ENCODE measurements at regions not wholly inside any gene's neighbourhood (a gene's known extent, or its start where the extent isn't known, plus 50 kb on each side); places are given as distances from the start of the nearest gene placed in this dataset.

GRCh38 chr2:188833799-188834198, 140.4 kb upstream of the COL3A1 start:
- TF ChIP-seq CTCF (IDR thresholded peaks at IDR 0.05) (no peak), POLR2A (IDR thresholded peaks at IDR 0.05) (no peak)

All from heart left ventricle (tissue), 13 donors.